ENCODE measurements at regions not wholly inside any gene's neighbourhood (a gene's known extent, or its start where the extent isn't known, plus 50 kb on each side); places are given as distances from the start of the nearest gene placed in this dataset.

- in situ Hi-C loops (cut with MboI; ENCODE audit: low sequenced_read_pairs, unreplicated experiment), result loop anchor here (25.0 kb wide), 2 partner anchors 442 to 642 kb away; no protein-coding TSS in a partner anchor
- DNase-seq (ENCODE audit: low spot score), result no peak
- TF ChIP-seq CTCF (IDR thresholded peaks at IDR 0.05; ENCODE audit: borderline replicate concordance, control extremely low read depth, extremely low read depth, insufficient read depth, missing control alignments), result no peak
Observed at GRCh38 chr6:50145125-50145524, 95.4 kb upstream of the DEFB112 start.

- in situ Hi-C loops (cut with MboI; ENCODE audit: low sequenced_read_pairs, unreplicated experiment), result loop anchor here (25.0 kb wide), 2 partner anchors 440 to 640 kb away; no protein-coding TSS in a partner anchor
- no peak for TF ChIP-seq CTCF (IDR thresholded peaks at IDR 0.05; ENCODE audit: borderline replicate concordance, control extremely low read depth, extremely low read depth, insufficient read depth, missing control alignments)
Observed at GRCh38 chr6:50147371-50147770, 97.6 kb upstream of the DEFB112 start.

GRCh38 chr6:50180646-50181045 is 130.9 kb upstream of the DEFB112 start:
- TF ChIP-seq CTCF (IDR thresholded peaks at IDR 0.05; ENCODE audit: borderline replicate concordance, control extremely low read depth, extremely low read depth, insufficient read depth, missing control alignments), result no peak
- in situ Hi-C loops (cut with MboI; ENCODE audit: low sequenced_read_pairs, unreplicated experiment), result no loop called here
- no peak for DNase-seq (ENCODE audit: low spot score)

More at GRCh38 chr6:50147371-50147770, 97.6 kb upstream of the DEFB112 start:
- no peak for DNase-seq (ENCODE audit: low spot score)

GRCh38 chr6:50185006-50185405 is 135.3 kb upstream of the DEFB112 start:
- no peak for DNase-seq (ENCODE audit: low spot score)
- TF ChIP-seq CTCF (IDR thresholded peaks at IDR 0.05; ENCODE audit: borderline replicate concordance, control extremely low read depth, extremely low read depth, insufficient read depth, missing control alignments), result peak; percentile 34
- in situ Hi-C loops (cut with MboI; ENCODE audit: low sequenced_read_pairs, unreplicated experiment), result no loop called here

GRCh38 chr6:50187351-50187921 is 137.7 kb upstream of the DEFB112 start:
- no peak for TF ChIP-seq CTCF (IDR thresholded peaks at IDR 0.05; ENCODE audit: borderline replicate concordance, control extremely low read depth, extremely low read depth, insufficient read depth, missing control alignments)
- DNase-seq (ENCODE audit: low spot score), result no peak
- in situ Hi-C loops (cut with MboI; ENCODE audit: low sequenced_read_pairs, unreplicated experiment), result no loop called here

GRCh38 chr6:50198245-50198644 is 148.5 kb upstream of the DEFB112 start:
- no peak for TF ChIP-seq CTCF (IDR thresholded peaks at IDR 0.05; ENCODE audit: borderline replicate concordance, control extremely low read depth, extremely low read depth, insufficient read depth, missing control alignments)
- no peak for DNase-seq (ENCODE audit: low spot score)
- in situ Hi-C loops (cut with MboI; ENCODE audit: low sequenced_read_pairs, unreplicated experiment), result no loop called here
